ENCODE measurements at regions not wholly inside any gene's neighbourhood (a gene's known extent, or its start where the extent isn't known, plus 50 kb on each side); places are given as distances from the start of the nearest gene placed in this dataset.

- Histone ChIP-seq H3K9me3 (ENCODE audit: control insufficient read depth, insufficient read depth, low read depth, low read length) (no peaks in the 10 kb centered on the region), H3K4me1 (ENCODE audit: control insufficient read depth, insufficient read depth, low read length) (no peaks in the 10 kb centered on the region), H3K4me3 (ENCODE audit: low read depth, low read length) (no peak overlapping the region), H3K27ac (ENCODE audit: extremely low read depth, low read depth, low read length) (no peak overlapping the region), H3K36me3 (ENCODE audit: control insufficient read depth in 2 of 2, insufficient read depth in 1 of 2, low read length in 2 of 2) (no peaks in the 10 kb centered on the region)
- ChIA-PET POLR2A (no interaction called here), CTCF (interaction anchor here (0.7 kb wide), 1 partner anchor 672 kb away, joined by 4 read pairs; no protein-coding TSS in a partner anchor)
- no peak for TF ChIP-seq ZNF791 (tag by site-specific recombination; IDR thresholded peaks at IDR 0.05)
- TF ChIP-seq ZNF426 (tag by site-specific recombination; IDR thresholded peaks at IDR 0.05) = no peak
- TF ChIP-seq HOXA7 (CRISPR knock-in tag; IDR thresholded peaks at IDR 0.05; ENCODE audit: borderline replicate concordance) = no peak
- no peak for TF ChIP-seq ZNF510 (tag by site-specific recombination; IDR thresholded peaks at IDR 0.05; ENCODE audit: insufficient replicate concordance)
- TF ChIP-seq ZNF555 (tag by site-specific recombination; conservative IDR thresholded peaks at IDR 0.05) = no peak
- no peak for TF ChIP-seq ZBTB21 (tag by site-specific recombination; IDR thresholded peaks at IDR 0.05)
- no peak for TF ChIP-seq YY1 (tag by site-specific recombination; IDR thresholded peaks at IDR 0.05)
- TF ChIP-seq RBAK (tag by site-specific recombination; IDR thresholded peaks at IDR 0.05) = no peak
- TF ChIP-seq ZNF692 (tag by site-specific recombination; IDR thresholded peaks at IDR 0.05) = no peak
- TF ChIP-seq ZNF529 (tag by site-specific recombination; IDR thresholded peaks at IDR 0.05; ENCODE audit: insufficient replicate concordance) = no peak
- TF ChIP-seq PATZ1 (tag by site-specific recombination; IDR thresholded peaks at IDR 0.05) = no peak
- TF ChIP-seq ZNF513 (tag by site-specific recombination; IDR thresholded peaks at IDR 0.05) = no peak
- TF ChIP-seq ZNF677 (tag by site-specific recombination; IDR thresholded peaks at IDR 0.05) = no peak
- TF ChIP-seq ATF2 (tag by site-specific recombination; IDR thresholded peaks at IDR 0.05; ENCODE audit: low read depth) = no peak
- TF ChIP-seq ZNF626 (tag by site-specific recombination; IDR thresholded peaks at IDR 0.05) = no peak
Observed at GRCh38 chr2:238717084-238717483, 130.8 kb upstream of the TWIST2 start.

GRCh38 chr2:238719641-238720040 is 128.2 kb upstream of the TWIST2 start:
- ChIA-PET CTCF (interaction anchor here (0.6 to 4.0 kb wide), 15 partner anchors 9 to 422 kb away, joined by 3 to 24 read pairs (median 5); no protein-coding TSS in a partner anchor), POLR2A (no interaction called here)
- H3K36me3 ChIP-seq (ENCODE audit: control insufficient read depth in 2 of 2, insufficient read depth in 1 of 2, low read length in 2 of 2) = no peaks in the 10 kb centered on the region
- H3K9me3 ChIP-seq (ENCODE audit: control insufficient read depth, insufficient read depth, low read depth, low read length) = no peaks in the 10 kb centered on the region
- no peaks in the 10 kb centered on the region for H3K4me1 ChIP-seq (ENCODE audit: control insufficient read depth, insufficient read depth, low read length)
- no peak overlapping the region for H3K4me3 ChIP-seq (ENCODE audit: low read depth, low read length)
- no peak overlapping the region for H3K27ac ChIP-seq (ENCODE audit: extremely low read depth, low read depth, low read length)
- TF ChIP-seq ZNF175 (tag by site-specific recombination; IDR thresholded peaks at IDR 0.05) (no peak), ZNF239 (tag by site-specific recombination; IDR thresholded peaks at IDR 0.05) (no peak), HOXC10 (CRISPR knock-in tag; IDR thresholded peaks at IDR 0.05) (no peak), ZNF138 (tag by site-specific recombination; IDR thresholded peaks at IDR 0.05; ENCODE audit: borderline replicate concordance) (no peak), WT1 (tag by site-specific recombination; IDR thresholded peaks at IDR 0.05) (no peak), ZNF292 (tag by site-specific recombination; IDR thresholded peaks at IDR 0.05; ENCODE audit: borderline replicate concordance, low read depth) (no peak), CTCF (tag by site-specific recombination; IDR thresholded peaks at IDR 0.05) (no peak), TSHZ1 (tag by site-specific recombination; IDR thresholded peaks at IDR 0.05; ENCODE audit: borderline replicate concordance) (no peak), KLF9 (tag by site-specific recombination; IDR thresholded peaks at IDR 0.05; ENCODE audit: low read depth) (no peak)
